K562 (cell line): ENCODE measurements at regions not wholly inside any gene's neighbourhood (a gene's known extent, or its start where the extent isn't known, plus 50 kb on each side); places are given as distances from the start of the nearest gene placed in this dataset.

Source experiments
- ATAC-seq: fragments of 200-7000 bp; cut with Tn5 transposase; 3 replicates; pipeline ENCODE4 v1.9.1; 2020; ENCODE audit warnings: moderate library complexity
- BruUV-seq: library from RNA; stranded (reverse); fragments of 400-500 nt; replicated peaks from 2 replicates; lab custom pipeline; 2021; lab: Mats Ljungman, UMichigan
- CTCF ChIA-PET: fragments of 300-600 bp; formaldehyde crosslinking; extraction: SDS; loops from one replicate; lab custom pipeline; 2021; ENCODE audit warnings: low intra/inter-chr PET ratio; lab: Yijun Ruan, JAX
- POLR2A ChIA-PET: fragments of 300-600, 350-650 bp; sonication (Branson Sonifier 250); formaldehyde crosslinking; extraction: SDS; loops from one replicate; lab custom pipeline; 2021; ENCODE audit warnings: antibody characterized with exemption, inconsistent platforms; lab: Yijun Ruan, JAX
- DNase-seq, 4 experiments: peaks; one replicate each; pipeline versions ENCODE4 v3.0.0 to v3.0.0-alpha.2; 2011 to 2018; ENCODE audit warnings: low spot score in 3 of 4, mixed read lengths in 3 of 4; ENCODE audit errors: extremely low read depth in 1 of 4
- FAIRE-seq: peaks from 2 replicates; lab custom pipeline; 2011; peaks lifted over from hg19 to GRCh38; lab: Jason Lieb, UNC
- H2AFZ ChIP-seq: 2 replicates; pipeline ENCODE4 v1.6.0; 2011; ENCODE audit warnings: low read depth, low read length, control low read depth, inconsistent platforms
- H3K27ac ChIP-seq: fragments of 200-600 bp; 3 replicates; pipeline ENCODE4 v1.8.0; 2011; ENCODE audit warnings: low read depth, mild to moderate bottlenecking, control low read depth, inconsistent platforms, low read length, moderate library complexity, mixed read lengths; ENCODE audit errors: extremely low read depth
- H3K27me3 ChIP-seq, 2 experiments: fragments of 300-600 bp in 1 of 2; 2 replicates in 1 of 2; 3 replicates in 1 of 2; pipeline versions ENCODE4 v1.6.0 to v1.8.0; 2011; ENCODE audit warnings: inconsistent platforms in 2 of 2, low read length in 2 of 2, mild to moderate bottlenecking in 1 of 2, mixed read lengths in 1 of 2, moderate library complexity in 1 of 2; ENCODE audit not compliant: control insufficient read depth in 2 of 2, insufficient read depth in 2 of 2
- H3K36me3 ChIP-seq: fragments of 300-600 bp; 3 replicates; pipeline ENCODE4 v1.8.0; 2011; ENCODE audit warnings: mild to moderate bottlenecking, low read length, inconsistent platforms; ENCODE audit not compliant: control insufficient read depth, insufficient read depth
- H3K4me1 ChIP-seq, 2 experiments: fragments of 200-600 bp in 1 of 2; replicated peaks in 1 of 2; 2 replicates in 1 of 2; 3 replicates in 1 of 2; pipeline versions ENCODE4 v1.5.1 to v1.8.0; 2011; ENCODE audit warnings: inconsistent platforms in 2 of 2, low read length in 2 of 2, mild to moderate bottlenecking in 1 of 2, mixed read lengths in 1 of 2, moderate library complexity in 1 of 2; ENCODE audit not compliant: control insufficient read depth in 2 of 2, insufficient read depth in 2 of 2
- H3K4me2 ChIP-seq: 2 replicates; pipeline ENCODE4 v1.6.1; 2011; ENCODE audit warnings: low read length, control low read depth, inconsistent platforms, mixed read lengths; ENCODE audit not compliant: insufficient read depth
- H3K4me3 ChIP-seq: fragments of 200-600 bp; sonication (generic), shearing (Covaris generic); 2 replicates; pipeline ENCODE4 v1.5.1; 2016; ENCODE audit warnings: control low read depth, inconsistent platforms
- H3K79me2 ChIP-seq: fragments of 200-600 bp; 3 replicates; pipeline ENCODE4 v1.8.0; 2011; ENCODE audit warnings: low read length, inconsistent platforms; ENCODE audit not compliant: control insufficient read depth, insufficient read depth
- H3K9ac ChIP-seq, 2 experiments: 2 replicates each; pipeline versions ENCODE4 v1.6.0 to v1.6.1; 2011; ENCODE audit warnings: low read depth in 2 of 2, low read length in 2 of 2, control low read depth in 1 of 2, inconsistent platforms in 1 of 2, mild to moderate bottlenecking in 1 of 2, mixed read lengths in 1 of 2; ENCODE audit not compliant: insufficient read depth in 1 of 2
- H3K9me1 ChIP-seq: one replicate; pipeline ENCODE4 v1.6.0; 2011; ENCODE audit warnings: inconsistent platforms, mild to moderate bottlenecking, low read length, moderate library complexity; ENCODE audit not compliant: control insufficient read depth, insufficient read depth
- H3K9me3 ChIP-seq: replicated peaks from 2 replicates; pipeline ENCODE4 v1.5.1; 2011; ENCODE audit warnings: low read depth, low read length, inconsistent platforms; ENCODE audit not compliant: control insufficient read depth, insufficient read depth
- H4K20me1 ChIP-seq: replicated peaks from 2 replicates; pipeline ENCODE4 v1.6.1; 2011; ENCODE audit warnings: low read length, inconsistent platforms, mixed read lengths; ENCODE audit not compliant: control insufficient read depth, insufficient read depth
- BRD4 ChIP-seq: fragments of 200-600 bp; sonication (generic); IDR thresholded peaks from 2 replicates; pipeline ENCODE4 v1.6.1; 2017; ENCODE audit warnings: inconsistent platforms
- E4F1 ChIP-seq: fragments of 250-450 bp; sonication (Bioruptor Pico); IDR thresholded peaks from 2 replicates; pipeline ENCODE4 v1.5.0; 2021; ENCODE audit warnings: mild to moderate bottlenecking, borderline replicate concordance
- FOSL1 ChIP-seq: fragments of 200-800 bp; sonication (Bioruptor generic); conservative IDR thresholded peaks from 2 replicates; pipeline ENCODE4 v1.6.1; 2016; ENCODE audit warnings: missing genetic modification characterization, missing compliant biosample characterization
- HDAC6 ChIP-seq: IDR thresholded peaks from 2 replicates; pipeline ENCODE4 v1.6.1; 2012; ENCODE audit warnings: low read depth, mild to moderate bottlenecking, control low read depth, inconsistent platforms, low read length, moderate library complexity
- MCM7 ChIP-seq, 2 experiments: fragments of 450-650 bp; IDR thresholded peaks; 2 replicates each; pipeline ENCODE4 v1.6.1; 2016 to 2018
- NCOR1 ChIP-seq: fragments of 450-650 bp; IDR thresholded peaks from 2 replicates; pipeline ENCODE4 v1.6.1; 2016; ENCODE audit warnings: mild to moderate bottlenecking, moderate library complexity
- NFIX ChIP-seq: fragments of 250-450 bp; sonication (Bioruptor Pico); IDR thresholded peaks from 2 replicates; pipeline ENCODE4 v1.4.0; 2020; ENCODE audit warnings: low read depth, mild to moderate bottlenecking, moderate library complexity
- PPARD ChIP-seq: fragments of 250-450 bp; sonication (Bioruptor Pico); IDR thresholded peaks from 2 replicates; pipeline ENCODE4 v1.8.0; 2022; ENCODE audit warnings: inconsistent platforms, mild to moderate bottlenecking, moderate library complexity
- RBM22 ChIP-seq: fragments of 200-400 bp; formaldehyde crosslinking; IDR thresholded peaks from 2 replicates; pipeline ENCODE4 v1.6.1; 2018; ENCODE audit warnings: low read length, low read depth; ENCODE audit not compliant: poor library complexity, severe bottlenecking
- SMARCA4 ChIP-seq: fragments of 450-650 bp; IDR thresholded peaks from 2 replicates; pipeline ENCODE4 v1.6.1; 2016
- SPI1 ChIP-seq: IDR thresholded peaks from 2 replicates; pipeline ENCODE4 v1.6.1; 2011; ENCODE audit warnings: low read depth, low read length, control low read depth, borderline replicate concordance
- TFAM ChIP-seq: fragments of 250-450 bp; sonication (Bioruptor Pico); conservative IDR thresholded peaks from 2 replicates; pipeline ENCODE4 v1.5.0; 2021; ENCODE audit warnings: mild to moderate bottlenecking, moderate library complexity
- U2AF1 ChIP-seq: fragments of 200-400 bp; formaldehyde crosslinking; optimal IDR thresholded peaks from 2 replicates; pipeline ENCODE3; 2017; ENCODE audit warnings: mild to moderate bottlenecking, low read depth, low read length, moderate library complexity
- USF1 ChIP-seq: sonication (generic); formaldehyde crosslinking; IDR thresholded peaks from 2 replicates; pipeline ENCODE4 v1.9.0; 2022; ENCODE audit warnings: mild to moderate bottlenecking, missing genetic modification reagents
- ZNF197 ChIP-seq: fragments of 200-800 bp; sonication (Bioruptor generic); IDR thresholded peaks from 2 replicates; pipeline ENCODE4 v1.6.1; 2016; ENCODE audit warnings: low read depth, missing genetic modification characterization, missing compliant biosample characterization
- ZNF444 ChIP-seq: fragments of 250-450 bp; sonication (Bioruptor Pico); IDR thresholded peaks from 2 replicates; pipeline ENCODE4 v1.4.0; 2020; ENCODE audit warnings: mild to moderate bottlenecking, moderate library complexity
- ZNF518B ChIP-seq: fragments of 250-450 bp; sonication (Bioruptor Pico); IDR thresholded peaks from 2 replicates; pipeline ENCODE4 v1.5.0; 2021; ENCODE audit warnings: mild to moderate bottlenecking, moderate library complexity
- ZNF764 ChIP-seq: fragments of 250-450 bp; sonication (Bioruptor Pico); IDR thresholded peaks from 2 replicates; pipeline ENCODE4 v1.4.0; 2020; ENCODE audit warnings: low read depth, mild to moderate bottlenecking, moderate library complexity
- ZNF778 ChIP-seq: fragments of 450-650 bp; formaldehyde crosslinking; IDR thresholded peaks from 2 replicates; pipeline ENCODE4 v1.4.0; 2020; ENCODE audit warnings: mild to moderate bottlenecking, moderate library complexity
- ZNF785 ChIP-seq: fragments of 250-450 bp; sonication (Bioruptor Pico); IDR thresholded peaks from 2 replicates; pipeline ENCODE4 v1.4.0; 2020; ENCODE audit warnings: mild to moderate bottlenecking
- WGBS: fragments of 100-300 bp; shearing (Covaris generic); methylation state at CpG from one replicate; pipeline ENCODE4 v1.1.6; 2016; ENCODE audit warnings: low coverage, mixed read lengths; ENCODE audit not compliant: insufficient coverage; ENCODE audit errors: missing lambda C conversion rate; 5-methylcytosine and 5-hydroxymethylcytosine counted together
- in situ Hi-C: fragments of 300-500 bp; cut with MboI; formaldehyde crosslinking; loops from 4 replicates; pipeline ENCODE4 v1.15.0; 2018; ENCODE audit warnings: inconsistent platforms, mixed read lengths
- intact Hi-C: fragments of 100-400 bp; cut with micrococcal nuclease; formaldehyde crosslinking; loops from 2 replicates; pipeline ENCODE4 v1.14.2; 2022

GRCh38 chr5:23042226-23042625, 189.1 kb upstream of the CDH12 start:
- H3K36me3 ChIP-seq, result no peaks in the 10 kb centered on the region
- CTCF ChIA-PET, result no interaction called here
- H3K79me2 ChIP-seq, result no peaks in the 10 kb centered on the region
- POLR2A ChIA-PET, result no interaction called here
- no peak overlapping the region for H2AFZ ChIP-seq
- H3K4me2 ChIP-seq, result no peak overlapping the region
- H3K9ac ChIP-seq, result no peak overlapping the region
- H3K27ac ChIP-seq, result no peak overlapping the region
- DNase-seq, result no peak
- ATAC-seq, result no peak
- intact Hi-C loops, result no loop called here
- no peaks in the 10 kb centered on the region for H4K20me1 ChIP-seq
- H3K9me1 ChIP-seq, result no peaks in the 10 kb centered on the region
- FAIRE-seq, result no peak
- no TSS peak for BruUV-seq
- no peaks in the 10 kb centered on the region for H3K4me1 ChIP-seq
- no peaks in the 10 kb centered on the region for H3K9me3 ChIP-seq
- WGBS, result 0% methylated on average over 3 of the region's 3 CpGs
- H3K4me3 ChIP-seq, result no peak overlapping the region
- in situ Hi-C loops, result no loop called here
- H3K27me3 ChIP-seq, result no peaks in the 10 kb centered on the region
- no peak for TF ChIP-seq RBM22
- no peak for TF ChIP-seq TFAM
- TF ChIP-seq ZNF444 (CRISPR knock-in tag), result no peak
- no peak for TF ChIP-seq NCOR1
- TF ChIP-seq BRD4, result no peak
- TF ChIP-seq ZNF785, result no peak
- TF ChIP-seq ZNF778 (CRISPR knock-in tag), result no peak
- no peak for TF ChIP-seq SPI1
- no peak for TF ChIP-seq NFIX (CRISPR knock-in tag)
- TF ChIP-seq U2AF1, result no peak
- no peak for TF ChIP-seq MCM7 (IDR thresholded peaks at IDR 0.05)
- TF ChIP-seq FOSL1 (tag), result no peak
- TF ChIP-seq ZNF197 (CRISPR knock-in tag), result no peak
- TF ChIP-seq E4F1 (CRISPR knock-in tag), result no peak
- no peak for TF ChIP-seq HDAC6
- TF ChIP-seq USF1 (CRISPR knock-in tag), result no peak
- TF ChIP-seq ZNF764 (CRISPR knock-in tag), result no peak
- no peak for TF ChIP-seq ZNF518B (CRISPR knock-in tag)
- no peak for TF ChIP-seq PPARD (CRISPR knock-in tag)
- TF ChIP-seq SMARCA4, result no peak
- TF ChIP-seq, all 486 proteins: peak for 0
